ENCODE measurements at regions not wholly inside any gene's neighbourhood (a gene's known extent, or its start where the extent isn't known, plus 50 kb on each side); places are given as distances from the start of the nearest gene placed in this dataset.
"Not testable (repeated sequence)": the region's sequence is repeated elsewhere in the genome, so short reads cannot be mapped to it uniquely, and the experiment has no call there.

DNA sequence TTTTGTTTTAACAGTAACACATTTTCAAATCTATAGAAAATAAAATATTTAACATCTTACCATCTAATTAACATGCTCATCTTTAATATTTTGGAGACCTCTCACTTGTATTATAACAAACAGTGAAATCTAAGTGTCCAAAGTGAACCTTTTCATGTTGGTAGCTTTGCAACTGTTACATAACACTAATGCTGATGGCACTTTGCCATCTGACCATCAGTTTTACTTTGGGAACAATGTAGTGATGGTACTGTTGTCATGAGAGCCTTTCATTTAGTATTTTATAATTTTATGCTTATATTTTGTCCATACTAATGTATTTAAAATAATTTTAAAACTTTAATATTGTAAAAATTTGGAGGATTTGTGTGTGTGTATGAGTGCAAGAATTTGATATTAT lies 1017.0 kb upstream of the KCND2 start:
- DNase-seq (ENCODE audit: low read depth, low spot score): no peak

DNA sequence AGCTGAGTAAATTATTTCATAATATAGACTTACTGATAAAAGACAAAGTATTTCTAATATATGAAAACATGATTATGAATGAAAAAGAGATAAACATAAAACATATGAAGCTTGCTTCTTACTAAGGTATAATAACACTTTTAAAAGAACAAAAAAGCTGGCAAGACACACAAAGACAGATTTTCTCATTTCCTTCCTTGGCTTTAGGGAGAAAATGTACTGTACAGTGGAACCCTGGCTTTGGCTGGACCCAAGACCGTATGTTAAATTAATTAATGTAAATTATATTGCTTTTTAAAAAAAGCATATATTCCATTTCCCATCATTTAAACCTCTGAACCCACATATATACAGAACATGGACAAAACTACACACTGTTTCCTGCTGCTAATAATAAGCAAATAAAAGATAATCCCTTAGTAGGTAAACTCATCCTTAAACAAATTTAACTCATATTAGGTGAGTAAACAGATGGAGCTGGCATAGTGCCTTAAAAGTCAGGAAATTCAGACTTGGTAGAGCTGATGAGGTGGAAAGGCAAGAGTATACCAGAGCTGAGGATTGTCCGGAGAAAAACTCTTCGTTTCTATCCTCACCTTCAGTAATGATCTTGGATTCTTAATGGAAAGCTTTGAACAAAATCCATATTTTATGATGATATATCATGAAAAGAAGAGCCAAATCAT lies 1016.4 kb upstream of the KCND2 start:
- DNase-seq (ENCODE audit: low read depth, low spot score): no peak

DNA sequence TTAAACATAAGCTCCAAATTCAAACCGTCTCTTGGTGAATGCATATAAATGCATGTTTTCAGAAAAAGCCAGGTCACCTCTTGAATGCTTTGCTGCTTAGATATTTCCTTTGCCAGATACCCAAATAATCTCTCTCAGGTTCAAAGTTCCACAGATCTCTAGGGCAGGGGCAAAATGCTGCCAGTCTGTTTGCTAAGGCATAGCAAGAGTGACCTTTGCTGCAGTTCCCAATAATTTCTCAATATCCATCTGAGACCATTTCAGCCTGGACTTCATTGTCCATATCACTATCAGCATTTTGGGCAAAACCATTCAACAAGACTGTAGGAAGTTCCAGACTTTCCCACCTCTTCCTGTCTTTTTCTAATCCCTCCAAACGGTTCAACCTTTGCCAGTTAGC lies 1006.2 kb upstream of the KCND2 start:
- DNase-seq (ENCODE audit: low read depth, low spot score): not testable (repeated sequence)

DNA sequence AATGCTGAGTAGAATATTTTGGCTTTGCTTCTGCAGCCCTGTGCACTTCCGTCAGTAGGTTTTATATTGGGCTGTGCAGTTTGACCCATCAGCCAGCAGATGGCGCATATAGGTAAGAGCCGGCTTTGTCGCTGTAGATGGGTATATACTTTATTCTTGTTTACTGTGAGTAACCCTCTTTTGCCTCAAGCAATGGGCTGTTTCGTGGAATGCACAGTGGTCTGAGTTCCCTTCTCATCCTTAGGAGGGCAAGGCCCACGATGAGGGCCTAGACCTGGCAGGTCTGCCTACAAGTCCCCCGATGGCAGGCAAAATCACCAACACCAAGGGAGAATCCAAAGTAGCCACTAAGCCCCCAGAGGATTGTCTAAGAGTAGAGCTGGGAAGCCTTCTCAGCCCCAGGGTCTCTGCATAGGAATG lies 1002.9 kb upstream of the KCND2 start:
- DNase-seq (ENCODE audit: low read depth, low spot score): peak; percentile 73

DNA sequence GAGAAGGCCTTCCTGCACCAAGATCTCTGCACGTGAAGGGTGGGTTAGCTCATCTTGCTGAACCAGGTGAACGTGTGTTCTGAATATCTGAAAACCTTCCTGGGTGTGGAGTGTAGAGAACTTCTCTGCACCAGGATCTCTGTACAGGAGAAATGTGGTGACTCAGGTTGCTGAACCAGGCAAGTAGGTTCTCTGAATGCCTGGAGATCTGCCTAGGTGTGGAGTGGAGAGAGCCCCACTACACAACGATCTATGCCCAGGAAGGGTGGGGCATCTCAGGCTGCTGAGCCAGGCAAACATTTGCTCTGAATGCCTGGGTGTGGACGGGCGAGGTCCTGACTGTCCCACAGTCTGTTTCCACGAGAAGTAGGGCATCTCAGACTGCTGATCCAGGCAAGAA lies 1002.3 kb upstream of the KCND2 start:
- DNase-seq (ENCODE audit: low read depth, low spot score): no peak

DNA sequence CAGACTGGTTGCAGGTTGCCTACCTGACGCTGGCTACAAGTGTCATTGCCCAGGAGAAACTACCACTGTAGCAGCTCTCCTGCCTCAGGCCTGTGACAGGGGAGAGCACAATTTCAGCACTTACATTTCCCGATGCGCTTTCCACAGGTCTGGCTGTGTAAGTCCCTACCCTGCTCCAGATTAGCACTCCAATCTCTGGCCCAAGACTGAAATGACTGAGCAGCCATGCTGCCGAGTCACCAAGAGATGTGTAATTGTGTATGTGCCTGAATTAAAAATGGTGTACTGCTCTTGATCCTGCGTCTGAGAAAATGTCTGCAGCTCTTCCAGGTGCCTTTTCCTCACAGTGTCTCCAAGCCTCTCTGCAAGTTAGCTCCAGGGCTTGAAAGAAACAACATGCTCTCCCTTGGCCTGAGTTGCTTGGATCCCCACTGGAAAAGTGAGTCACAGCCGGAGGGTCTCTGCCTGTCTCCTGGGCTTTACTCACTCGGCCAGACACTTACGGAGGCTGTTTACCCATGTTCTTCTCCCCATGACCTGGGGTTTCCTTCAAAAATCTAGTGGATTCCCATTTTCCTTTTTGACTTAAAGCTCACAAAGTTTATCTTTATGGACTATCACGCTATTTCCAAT lies 1001.7 kb upstream of the KCND2 start:
- no peak for DNase-seq (ENCODE audit: low read depth, low spot score)

DNA sequence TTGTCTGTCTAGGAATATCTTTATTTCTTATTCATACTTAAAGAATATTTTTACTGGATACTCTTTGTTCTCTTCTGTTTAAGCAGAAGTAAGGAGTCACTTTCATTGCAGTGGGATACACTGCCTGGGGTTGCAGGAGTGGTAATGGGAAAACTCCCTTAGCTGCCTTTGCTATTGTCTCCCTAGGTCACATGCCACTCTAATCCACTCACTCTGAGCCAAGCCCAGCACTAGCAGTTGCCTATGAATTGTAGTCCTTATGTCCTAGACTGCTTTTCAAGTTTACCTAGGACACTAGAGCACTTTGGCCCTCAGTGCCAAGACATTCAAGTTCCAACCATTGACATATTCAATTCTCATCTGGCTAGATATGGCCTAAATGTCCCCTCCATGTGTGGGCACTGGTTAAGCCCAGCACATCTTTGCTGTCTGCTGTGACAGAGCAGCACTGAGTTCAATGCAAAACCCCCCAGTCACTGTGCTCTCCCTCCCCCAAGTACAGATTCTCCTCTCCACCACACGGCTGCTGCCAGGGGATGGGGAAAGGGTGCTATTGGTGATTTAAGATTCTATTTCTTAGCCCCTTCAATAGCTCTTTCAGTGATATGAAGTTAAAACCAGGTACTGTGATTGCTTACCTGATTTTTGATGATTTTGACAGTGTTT lies 991.7 kb upstream of the KCND2 start:
- no peak for DNase-seq (ENCODE audit: low read depth, low spot score)

DNA sequence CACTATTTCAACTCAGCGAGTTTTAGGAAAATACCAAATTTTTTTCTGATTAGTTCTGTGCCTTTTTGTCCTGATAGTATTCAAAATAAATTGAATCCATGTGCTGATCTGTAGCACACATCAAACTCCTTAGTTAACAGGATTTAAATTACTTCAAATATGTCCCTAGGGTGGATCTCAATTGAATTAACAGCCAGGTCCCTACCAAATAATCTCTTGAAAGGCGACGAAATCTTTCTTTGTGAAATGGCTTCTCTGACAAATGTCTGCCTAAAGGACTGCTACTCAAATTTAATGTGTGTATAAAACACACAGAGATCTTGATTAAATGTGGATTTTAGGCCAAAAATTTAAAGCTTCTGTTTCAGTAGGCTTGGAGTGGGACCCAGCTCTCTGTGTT lies 989.6 kb upstream of the KCND2 start:
- no peak for DNase-seq (ENCODE audit: low read depth, low spot score)

DNA sequence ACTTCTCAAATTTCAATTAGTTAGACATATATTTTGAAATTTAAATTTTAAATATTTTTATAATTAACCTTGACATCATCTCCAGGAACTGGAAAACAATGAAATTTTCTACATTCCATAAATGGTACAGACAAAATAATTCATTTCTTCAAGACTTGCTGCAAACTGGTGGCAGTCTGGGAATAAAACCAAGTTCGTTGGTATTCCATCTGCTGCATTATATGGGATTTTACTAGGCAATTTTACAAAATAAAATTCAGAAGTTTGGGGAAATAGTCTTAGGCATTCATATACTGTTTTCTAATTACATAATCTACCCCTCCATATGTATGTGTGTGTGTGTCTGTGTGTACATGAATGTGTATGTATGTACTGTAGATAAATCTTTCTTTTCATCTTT lies 984.6 kb upstream of the KCND2 start:
- no peak for DNase-seq (ENCODE audit: low read depth, low spot score)

DNA sequence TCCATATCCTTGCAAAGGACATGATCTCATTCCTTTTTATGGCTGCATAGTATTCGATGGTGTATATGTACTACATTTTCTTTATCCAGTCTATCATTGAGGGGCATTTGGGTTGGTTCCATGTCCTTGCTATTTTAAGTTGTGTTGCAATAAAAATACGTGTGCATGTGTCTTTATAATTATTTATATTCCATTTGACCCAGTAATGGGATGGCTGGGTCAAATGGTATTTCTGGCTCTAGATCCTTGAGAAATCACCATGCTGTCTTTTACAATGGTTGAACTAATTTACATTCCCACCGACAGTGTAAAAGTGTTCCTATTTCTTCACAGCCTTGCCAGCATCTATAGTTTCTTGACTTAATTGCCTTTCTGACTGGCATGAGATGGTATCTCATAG lies 972.6 kb upstream of the KCND2 start:
- not testable (repeated sequence) for DNase-seq (ENCODE audit: low read depth, low spot score)

DNA sequence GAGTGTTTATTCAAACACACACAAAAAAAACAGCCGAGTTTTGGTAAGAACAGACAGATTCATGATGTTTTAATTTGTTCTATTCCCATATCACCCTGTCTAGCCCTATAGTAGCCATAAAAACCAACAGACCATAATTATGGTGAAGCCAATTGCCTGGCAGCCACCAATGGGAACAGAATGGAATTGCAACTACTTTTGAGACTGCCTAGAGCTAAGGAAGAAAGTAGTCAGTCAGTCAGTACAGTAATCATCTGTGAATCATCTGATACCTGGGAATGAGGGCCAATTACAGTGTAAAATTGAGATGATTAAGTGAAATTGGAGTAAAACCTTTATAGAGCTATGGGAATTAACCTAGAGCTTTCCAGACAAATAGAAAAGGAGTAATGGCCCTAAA lies 952.7 kb upstream of the KCND2 start:
- no peak for DNase-seq (ENCODE audit: low read depth, low spot score)

DNA sequence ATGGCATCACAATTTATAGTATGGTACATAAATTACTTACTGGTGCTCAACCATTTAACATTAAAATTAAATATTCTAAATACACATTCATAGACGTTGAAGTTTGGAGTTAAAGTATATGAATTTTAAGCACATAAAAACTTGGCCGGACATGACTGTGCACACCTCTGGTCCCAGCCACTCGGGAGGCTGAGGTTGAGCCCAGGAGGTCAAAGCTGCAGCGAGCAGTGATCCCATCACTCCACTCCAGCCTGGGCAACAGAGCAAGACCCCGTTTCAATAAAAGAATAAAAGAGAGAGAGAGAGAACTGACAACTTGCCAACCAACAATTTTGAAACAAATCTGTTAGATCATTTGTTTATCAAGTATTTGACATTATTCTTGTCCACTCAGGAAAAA lies 943.3 kb upstream of the KCND2 start:
- no peak for DNase-seq (ENCODE audit: low read depth, low spot score)

DNA sequence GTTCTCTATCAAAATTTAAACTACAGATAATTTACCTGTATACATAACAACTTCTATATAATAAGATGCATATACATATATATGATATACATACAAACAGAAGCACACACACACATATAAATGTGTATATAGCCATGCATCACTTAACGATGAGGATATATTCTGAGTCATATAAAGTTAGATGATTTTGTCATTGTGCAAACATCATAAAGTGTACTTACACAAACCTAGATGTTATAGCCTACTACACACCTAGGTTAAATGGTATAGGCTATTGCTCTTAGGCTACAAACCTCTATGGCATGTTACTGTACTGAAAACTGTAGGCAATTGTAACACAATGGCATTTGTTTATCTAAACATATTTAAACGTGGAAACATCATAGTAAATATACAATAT lies 937.6 kb upstream of the KCND2 start:
- DNase-seq (ENCODE audit: low read depth, low spot score): no peak

DNA sequence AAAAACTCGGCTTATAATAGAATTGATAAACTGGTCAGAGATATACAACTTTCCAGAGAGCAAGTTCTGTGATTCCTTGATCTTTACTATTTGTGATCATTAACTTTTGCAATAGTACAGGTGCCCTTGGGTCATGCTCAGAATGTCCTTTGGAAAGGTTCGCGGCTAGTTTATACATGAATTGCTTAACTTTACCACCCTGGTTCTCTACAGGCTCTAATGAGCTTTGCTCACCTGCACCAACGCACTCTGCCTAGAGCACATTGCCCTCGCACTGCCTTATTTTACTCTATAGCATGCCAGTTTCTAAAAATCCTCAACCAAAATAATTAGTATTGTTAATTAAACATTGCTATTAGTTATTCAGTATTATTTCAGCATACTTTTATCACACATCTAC lies 931.2 kb upstream of the KCND2 start:
- no peak for DNase-seq (ENCODE audit: low read depth, low spot score)

DNA sequence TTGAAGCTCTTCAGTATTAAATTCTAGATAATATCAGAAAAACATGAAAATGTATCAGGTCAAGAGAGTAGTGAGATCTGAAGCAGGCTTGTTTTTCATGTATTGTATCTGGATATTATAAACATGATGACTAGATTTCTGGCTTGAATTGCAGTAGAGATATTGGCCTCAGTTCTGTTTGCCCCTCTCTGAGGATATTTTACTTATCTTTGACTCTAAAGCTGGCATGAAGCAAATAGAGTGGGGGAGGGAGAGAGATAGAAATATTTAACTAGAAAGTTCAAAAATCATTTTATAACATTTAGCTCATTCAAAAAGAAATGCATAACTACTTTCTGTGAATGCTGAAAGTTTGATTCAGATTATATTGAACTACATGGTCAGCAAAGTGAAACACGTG lies 929.7 kb upstream of the KCND2 start:
- DNase-seq (ENCODE audit: low read depth, low spot score): no peak

DNA sequence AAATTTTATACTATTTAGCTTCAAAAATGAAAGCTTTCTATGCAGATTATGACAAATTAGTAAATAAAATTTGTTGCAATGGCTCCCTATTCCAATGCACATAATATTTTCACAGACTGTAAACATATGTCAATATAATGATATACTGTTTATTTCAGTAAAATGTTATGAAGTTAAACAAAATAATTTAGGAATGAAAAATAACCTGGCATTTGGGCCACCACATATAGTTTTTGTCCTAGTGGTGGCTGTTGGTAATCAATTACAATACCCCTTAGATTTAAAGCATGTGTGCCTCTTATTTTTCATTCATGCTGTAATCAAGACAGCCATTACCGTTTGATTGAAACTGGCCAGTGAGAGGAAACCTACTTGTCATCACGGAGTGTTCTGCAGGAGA lies 928.5 kb upstream of the KCND2 start:
- no peak for DNase-seq (ENCODE audit: low read depth, low spot score)

DNA sequence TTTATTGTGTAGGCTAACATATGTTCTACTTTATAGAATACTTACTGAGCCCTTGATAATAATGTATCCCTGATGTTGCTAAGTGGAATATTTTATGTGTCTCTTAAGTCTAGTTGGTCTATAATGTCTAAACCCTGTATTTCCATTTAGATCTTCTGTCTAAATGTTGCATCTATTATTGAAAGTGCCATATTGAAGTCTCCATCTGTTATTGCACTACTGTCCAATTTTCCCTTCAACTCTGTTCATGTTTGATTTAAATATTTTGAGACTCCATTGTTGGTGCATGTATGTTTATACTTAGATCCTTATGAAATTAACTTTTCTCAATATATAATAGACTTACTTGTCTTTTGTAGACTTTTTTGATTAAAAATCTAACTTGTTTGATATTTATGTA lies 924.5 kb upstream of the KCND2 start:
- DNase-seq (ENCODE audit: low read depth, low spot score): no peak

DNA sequence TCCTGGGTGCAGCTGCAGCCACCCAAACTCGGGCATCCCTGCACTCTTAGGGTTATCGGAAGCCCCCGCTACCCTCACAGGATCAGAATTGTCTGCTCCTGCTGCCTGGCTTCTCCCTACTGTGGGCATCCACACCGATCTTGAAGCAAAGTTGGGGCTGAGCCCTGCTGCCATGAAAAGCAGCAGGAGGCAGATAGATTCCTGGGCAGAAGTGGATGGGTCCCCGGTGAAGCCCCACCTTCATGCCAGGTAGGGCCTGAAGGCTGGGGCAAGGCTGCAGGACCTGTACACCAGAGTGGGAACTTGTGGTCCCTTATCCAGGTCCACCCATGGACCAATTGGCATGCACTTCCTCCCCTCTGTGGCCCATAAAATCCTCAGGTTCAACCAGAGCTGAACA lies 922.6 kb upstream of the KCND2 start:
- no peak for DNase-seq (ENCODE audit: low read depth, low spot score)

DNA sequence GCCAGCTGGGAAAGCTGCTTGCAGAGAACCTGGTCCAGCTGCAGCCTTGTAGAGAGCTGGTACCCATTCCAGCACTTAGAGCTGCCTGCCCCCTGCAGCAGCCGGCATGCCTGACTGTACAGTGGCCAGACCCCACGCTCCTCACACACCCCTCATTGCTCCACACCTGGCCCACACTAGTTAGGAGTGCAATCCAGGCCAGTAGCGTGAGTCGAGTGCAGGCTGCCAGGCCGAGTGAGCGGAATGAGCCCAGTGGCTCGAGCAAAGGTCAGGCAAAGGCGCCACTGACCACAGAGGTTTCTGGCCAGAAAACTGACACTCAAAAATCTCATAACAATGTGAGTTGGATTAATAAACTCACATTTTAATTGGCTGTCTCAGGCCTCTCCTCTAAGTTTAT lies 921.7 kb upstream of the KCND2 start:
- no peak for DNase-seq (ENCODE audit: low read depth, low spot score)

DNA sequence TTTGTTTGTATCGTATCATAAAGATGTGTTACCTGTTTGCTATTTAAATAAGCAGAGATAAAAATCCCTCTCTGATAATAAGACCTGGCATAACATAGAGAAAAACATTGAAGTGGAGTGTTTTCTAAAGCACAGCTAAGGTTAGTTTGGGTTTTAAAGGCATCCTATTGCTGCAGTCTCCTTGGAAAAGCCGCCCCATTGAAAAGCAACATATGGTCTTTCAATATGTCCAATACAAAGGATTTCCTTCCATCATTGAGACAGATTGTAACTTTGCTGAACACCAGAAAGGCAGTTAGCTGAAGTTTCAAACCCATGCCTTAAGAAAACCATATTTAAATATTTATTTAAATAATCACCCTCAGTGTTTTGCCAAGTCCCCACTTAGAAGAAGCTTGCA lies 898.5 kb upstream of the KCND2 start:
- DNase-seq (ENCODE audit: low read depth, low spot score): no peak

DNA sequence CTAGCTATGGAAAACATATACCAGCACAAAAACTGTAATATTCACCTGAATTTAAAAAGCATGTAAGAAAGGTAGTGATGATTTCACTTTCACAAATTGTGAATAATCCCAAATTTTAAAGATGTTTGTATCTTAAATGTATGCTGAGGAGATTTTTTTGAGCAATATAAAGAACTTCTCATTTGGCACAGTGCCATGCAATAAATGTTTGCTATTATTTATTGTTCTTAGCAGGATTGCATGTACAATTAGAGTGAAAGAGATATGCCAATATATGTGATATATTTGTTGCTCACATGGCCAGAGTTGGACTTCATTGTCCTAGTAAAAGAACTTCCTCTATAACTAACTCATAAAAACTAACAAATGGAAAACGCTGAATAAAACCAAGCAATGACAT lies 895.1 kb upstream of the KCND2 start:
- no peak for DNase-seq (ENCODE audit: low read depth, low spot score)

DNA sequence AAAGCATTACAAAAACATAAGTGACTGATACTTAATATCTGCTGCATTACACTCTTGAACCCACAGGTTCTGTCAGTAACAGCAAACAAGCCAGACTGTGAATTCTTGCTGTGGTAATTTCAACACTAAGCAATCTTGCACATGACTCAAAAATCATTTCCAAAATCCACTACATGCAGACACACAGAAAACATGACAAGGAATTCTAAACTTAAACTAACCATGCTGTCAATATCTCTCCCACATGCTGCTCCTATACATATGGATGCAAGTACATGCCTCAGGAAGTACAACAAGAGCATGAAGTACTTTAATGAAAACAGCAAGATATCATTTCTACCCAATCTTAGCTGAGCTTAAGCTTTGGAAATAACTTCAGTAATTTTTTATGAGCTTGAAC lies 890.2 kb upstream of the KCND2 start:
- DNase-seq (ENCODE audit: low read depth, low spot score): no peak

DNA sequence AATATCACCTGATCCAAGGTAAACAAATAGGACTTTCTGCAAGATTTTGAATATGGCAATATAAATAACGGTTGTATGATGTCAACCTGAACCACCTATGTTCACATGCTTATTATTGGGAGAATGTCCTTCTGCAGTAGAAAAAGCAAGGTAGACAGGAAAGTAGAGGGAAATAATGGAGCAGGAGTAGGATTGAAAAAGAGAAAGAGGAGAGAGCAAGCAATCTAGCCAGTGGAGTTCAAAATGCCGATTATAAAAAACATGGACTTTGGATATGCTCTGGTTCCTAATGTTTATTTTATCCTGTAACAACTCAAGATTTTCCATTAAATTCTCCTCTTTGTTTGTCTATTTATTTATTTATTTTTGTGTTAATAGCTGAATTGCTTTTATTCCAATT lies 878.0 kb upstream of the KCND2 start:
- no peak for DNase-seq (ENCODE audit: low read depth, low spot score)

Data from astrocyte of the hippocampus (primary cell).